Sigmoid colon (tissue), 6 donors: ENCODE measurements at regions not wholly inside any gene's neighbourhood (a gene's known extent, or its start where the extent isn't known, plus 50 kb on each side); places are given as distances from the start of the nearest gene placed in this dataset.

Experiments used
- DNase-seq: peaks from one replicate; pipeline ENCODE4 v3.0.0-alpha.2; 2019
- H3K27ac ChIP-seq, 4 donors: fragments of 200-600 bp; sonication (generic); one replicate each; pipeline ENCODE4 v1.5.1; 2016 to 2019; ENCODE audit warnings: mild to moderate bottlenecking in 1 of 4
- H3K27me3 ChIP-seq, 3 donors: fragments of 200-600 bp; sonication (generic); one replicate each; pipeline ENCODE4 v1.5.1; 2019; ENCODE audit warnings: mild to moderate bottlenecking in 1 of 3
- H3K36me3 ChIP-seq, 4 donors: fragments of 200-600 bp; sonication (generic); one replicate each; pipeline ENCODE4 v1.5.1; 2016 to 2019
- H3K4me1 ChIP-seq, 4 donors: fragments of 200-600 bp; sonication (generic); one replicate each; pipeline ENCODE4 v1.5.1; 2017 to 2019
- H3K4me3 ChIP-seq, 4 donors: fragments of 200-600 bp; sonication (generic); one replicate each; pipeline ENCODE4 v1.5.1; 2017 to 2019; ENCODE audit warnings: mild to moderate bottlenecking in 2 of 4, moderate library complexity in 1 of 4
- H3K9me3 ChIP-seq, 4 donors: fragments of 200-600 bp in 3 of 4; sonication (generic) in 3 of 4; one replicate each; pipeline versions ENCODE4 v1.5.1 to v1.6.1; 2013 to 2019
- CTCF ChIP-seq, 4 experiments: fragments of 450-650 bp in 3 of 4; fragments of 200-600 bp in 1 of 4; IDR thresholded peaks; one replicate each; pipeline ENCODE4 v1.5.1; 2016 to 2019; ENCODE audit warnings: antibody characterized with exemption in 4 of 4, mild to moderate bottlenecking in 3 of 4, moderate library complexity in 2 of 4
- EP300 ChIP-seq, 4 donors: sonication (generic); formaldehyde crosslinking; IDR thresholded peaks; one replicate each; pipeline ENCODE4 v1.6.1; 2017; ENCODE audit warnings: antibody characterized with exemption in 4 of 4
- POLR2A ChIP-seq, 2 donors: fragments of 450-650 bp; IDR thresholded peaks; one replicate each; pipeline ENCODE4 v1.6.1; 2016; ENCODE audit warnings: antibody characterized with exemption in 2 of 2, mild to moderate bottlenecking in 2 of 2, moderate library complexity in 2 of 2
- POLR2AphosphoS5 ChIP-seq, 4 donors: sonication (generic); formaldehyde crosslinking; IDR thresholded peaks; one replicate each; pipeline ENCODE4 v1.6.1; 2017; ENCODE audit warnings: antibody characterized with exemption in 4 of 4
- WGBS, 2 donors: extraction: QIAGEN DNeasy Blood & Tissue Kit; methylation state at CpG; one replicate each; pipeline ENCODE4 v1.1.7; 2013; 5-methylcytosine and 5-hydroxymethylcytosine counted together
- intact Hi-C: fragments of 100-400 bp; cut with DNase I; formaldehyde crosslinking; loops from one replicate; pipeline ENCODE4 v1.15.1; 2023
- donor health status: healthy with polysubstance abuse.
- donor health status: healthy.

GRCh38 chr5:28748446-28748845 is 1710.1 kb upstream of the CDH9 start:
- Histone ChIP-seq H3K27me3 (no peaks in the 10 kb centered on the region), H3K36me3 (no peaks in the 10 kb centered on the region), H3K27ac (no peak overlapping the region), H3K9me3 (no peaks in the 10 kb centered on the region), H3K4me3 (no peak overlapping the region), H3K4me1 (peaks cover 0 to 3% (median 1%) of the 10 kb centered on the region in 4 donors)
- intact Hi-C loops, result no loop called here
- 48 to 65% methylated on average over 7 of the region's 7 CpGs for WGBS, 2 donors
- DNase-seq, result no peak
- TF ChIP-seq EP300 (IDR thresholded peaks at IDR 0.05) (no peak), POLR2AphosphoS5 (IDR thresholded peaks at IDR 0.05) (no peak), CTCF (IDR thresholded peaks at IDR 0.05) (no peak), POLR2A (IDR thresholded peaks at IDR 0.05) (no peak)

GRCh38 chr5:28743716-28744110 is 1705.3 kb upstream of the CDH9 start:
- no peak for DNase-seq
- H3K4me1 ChIP-seq, result peaks cover 0 to 10% (median 4%) of the 10 kb centered on the region in 4 donors
- no peaks in the 10 kb centered on the region for H3K27me3 ChIP-seq
- intact Hi-C loops, result no loop called here
- H3K4me3 ChIP-seq, result no peak overlapping the region
- TF ChIP-seq POLR2AphosphoS5 (IDR thresholded peaks at IDR 0.05), result no peak
- TF ChIP-seq EP300 (IDR thresholded peaks at IDR 0.05), result no peak
- TF ChIP-seq CTCF (IDR thresholded peaks at IDR 0.05), result no peak
- no peak for TF ChIP-seq POLR2A (IDR thresholded peaks at IDR 0.05)
- no peaks in the 10 kb centered on the region for H3K9me3 ChIP-seq
- H3K36me3 ChIP-seq, result no peaks in the 10 kb centered on the region
- H3K27ac ChIP-seq, result no peak overlapping the region

- Histone ChIP-seq H3K4me1 (peaks cover 0 to 10% (median 4%) of the 10 kb centered on the region in 4 donors), H3K36me3 (no peaks in the 10 kb centered on the region), H3K27ac (no peak overlapping the region), H3K9me3 (no peaks in the 10 kb centered on the region), H3K4me3 (no peak overlapping the region), H3K27me3 (no peaks in the 10 kb centered on the region)
- intact Hi-C loops, result no loop called here
- DNase-seq, result no peak
- TF ChIP-seq EP300 (IDR thresholded peaks at IDR 0.05) (no peak), CTCF (IDR thresholded peaks at IDR 0.05) (no peak)
- WGBS, 2 donors, result 40 to 76% methylated on average over 1 of the region's 1 CpG
Observed at GRCh38 chr5:28743025-28743715, 1704.8 kb upstream of the CDH9 start.

GRCh38 chr5:28737682-28738081 is 1699.3 kb upstream of the CDH9 start:
- no peaks in the 10 kb centered on the region for H3K36me3 ChIP-seq
- H3K27ac ChIP-seq, result no peak overlapping the region
- intact Hi-C loops, result no loop called here
- H3K9me3 ChIP-seq, result no peaks in the 10 kb centered on the region
- no peaks in the 10 kb centered on the region for H3K27me3 ChIP-seq
- TF ChIP-seq POLR2A (IDR thresholded peaks at IDR 0.05) (no peak), EP300 (IDR thresholded peaks at IDR 0.05) (no peak), CTCF (IDR thresholded peaks at IDR 0.05) (no peak), POLR2AphosphoS5 (IDR thresholded peaks at IDR 0.05) (no peak)
- no peaks in the 10 kb centered on the region for H3K4me1 ChIP-seq
- no peak for DNase-seq
- H3K4me3 ChIP-seq, result no peak overlapping the region
- 43 to 70% methylated on average over 2 of the region's 2 CpGs for WGBS, 2 donors

GRCh38 chr5:28737222-28737621 is 1698.8 kb upstream of the CDH9 start:
- Histone ChIP-seq H3K36me3 (no peaks in the 10 kb centered on the region), H3K4me3 (no peak overlapping the region), H3K27ac (no peak overlapping the region), H3K4me1 (no peaks in the 10 kb centered on the region), H3K27me3 (no peaks in the 10 kb centered on the region), H3K9me3 (no peaks in the 10 kb centered on the region)
- no peak for TF ChIP-seq EP300 (IDR thresholded peaks at IDR 0.05)
- TF ChIP-seq CTCF (IDR thresholded peaks at IDR 0.05), result no peak
- no peak for TF ChIP-seq POLR2A (IDR thresholded peaks at IDR 0.05)
- TF ChIP-seq POLR2AphosphoS5 (IDR thresholded peaks at IDR 0.05), result no peak
- DNase-seq, result no peak
- intact Hi-C loops, result no loop called here
